ENCODE measurements at regions not wholly inside any gene's neighbourhood (a gene's known extent, or its start where the extent isn't known, plus 50 kb on each side); places are given as distances from the start of the nearest gene placed in this dataset.
A peak's percentile ranks its signal among the peaks of the same experiment; 100 is the strongest.

- H3K27ac ChIP-seq, result no peak overlapping the region
- H3K36me3 ChIP-seq, result no peaks in the 10 kb centered on the region
- DNase-seq (no peak), ATAC-seq (peak; percentile 38 to 49)
- no peaks in the 10 kb centered on the region for H3K9me3 ChIP-seq
- H3K4me1 ChIP-seq, result peaks cover 11% of the 10 kb centered on the region
- no peaks in the 10 kb centered on the region for H3K27me3 ChIP-seq (ENCODE audit: low read depth)
- H3K4me3 ChIP-seq, result no peak overlapping the region
- intact Hi-C loops (cut with DNase I), result no loop called here
- no peak for TF ChIP-seq CTCF (IDR thresholded peaks at IDR 0.05)
Measured at GRCh38 chr5:61666064-61666621, 334.1 kb downstream of the ZSWIM6 start.

DNA sequence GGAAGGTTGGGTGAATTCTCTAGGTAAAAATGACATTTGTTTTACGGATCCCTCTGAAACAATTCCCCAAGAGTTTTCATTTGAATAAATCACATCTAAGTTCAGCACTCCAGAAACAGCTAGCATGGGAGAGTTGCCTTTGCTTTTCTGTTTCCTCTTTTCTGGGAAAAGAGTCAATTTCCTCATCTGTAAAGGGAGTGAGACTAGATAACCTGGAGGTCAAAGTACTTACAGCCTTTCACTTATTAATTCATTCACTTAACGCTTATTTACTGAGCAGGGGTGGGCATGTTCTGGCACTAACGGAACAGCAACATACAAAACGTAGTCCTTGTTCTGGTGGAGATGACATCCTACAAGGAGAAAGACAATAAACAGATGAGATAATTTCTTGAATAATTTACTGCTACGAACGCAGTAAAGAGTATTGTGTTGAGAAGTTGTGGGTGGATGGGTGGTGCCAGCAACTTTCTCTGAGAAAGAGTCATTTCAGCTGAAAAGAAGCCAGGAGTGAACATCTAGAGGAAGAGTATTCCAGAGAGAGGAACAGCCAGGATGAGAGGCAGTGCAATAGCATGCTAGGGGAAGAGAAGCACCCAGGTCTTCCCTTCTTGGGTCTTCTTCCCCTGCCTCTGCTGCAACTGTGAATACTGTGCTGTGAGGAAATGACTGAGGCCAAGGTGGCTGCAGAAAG, 335.6 kb downstream of the ZSWIM6 start:
- Histone ChIP-seq H3K27me3 (ENCODE audit: low read depth) (no peaks in the 10 kb centered on the region), H3K4me3 (no peak overlapping the region), H3K4me1 (peaks cover 11% of the 10 kb centered on the region), H3K27ac (no peak overlapping the region), H3K36me3 (no peaks in the 10 kb centered on the region), H3K9me3 (no peaks in the 10 kb centered on the region)
- intact Hi-C loops (cut with DNase I), result no loop called here
- peak in 1 of 2 donors; percentile 41 for ATAC-seq
- TF ChIP-seq CTCF (IDR thresholded peaks at IDR 0.05), result no peak
- DNase-seq, result no peak

DNA sequence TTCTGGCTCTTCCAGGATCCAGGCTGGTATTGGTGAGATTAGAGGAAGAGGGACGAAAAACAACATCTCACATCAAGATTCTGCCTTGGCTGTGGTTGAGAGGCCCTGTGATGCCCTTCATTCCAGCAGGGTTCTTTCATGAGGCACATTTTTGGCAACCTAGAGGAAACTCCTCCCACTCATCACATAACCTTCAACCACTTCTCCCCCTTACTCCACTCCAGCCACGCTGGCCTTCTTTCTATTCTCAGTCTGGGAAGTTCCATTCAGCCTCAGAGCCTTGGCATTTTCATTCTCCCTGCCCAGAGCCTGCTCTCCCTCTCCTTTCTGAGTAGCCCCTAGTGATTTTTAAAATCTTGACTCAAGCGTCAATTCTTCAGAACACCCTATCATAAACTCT, 337.5 kb downstream of the ZSWIM6 start:
- Histone ChIP-seq H3K36me3 (no peaks in the 10 kb centered on the region), H3K9me3 (no peaks in the 10 kb centered on the region), H3K4me3 (no peak overlapping the region), H3K27me3 (ENCODE audit: low read depth) (no peaks in the 10 kb centered on the region), H3K4me1 (peaks cover 11% of the 10 kb centered on the region), H3K27ac (no peak overlapping the region)
- intact Hi-C loops (cut with DNase I), result no loop called here
- DNase-seq (no peak), ATAC-seq (no peak)
- TF ChIP-seq CTCF (IDR thresholded peaks at IDR 0.05), result no peak

DNA sequence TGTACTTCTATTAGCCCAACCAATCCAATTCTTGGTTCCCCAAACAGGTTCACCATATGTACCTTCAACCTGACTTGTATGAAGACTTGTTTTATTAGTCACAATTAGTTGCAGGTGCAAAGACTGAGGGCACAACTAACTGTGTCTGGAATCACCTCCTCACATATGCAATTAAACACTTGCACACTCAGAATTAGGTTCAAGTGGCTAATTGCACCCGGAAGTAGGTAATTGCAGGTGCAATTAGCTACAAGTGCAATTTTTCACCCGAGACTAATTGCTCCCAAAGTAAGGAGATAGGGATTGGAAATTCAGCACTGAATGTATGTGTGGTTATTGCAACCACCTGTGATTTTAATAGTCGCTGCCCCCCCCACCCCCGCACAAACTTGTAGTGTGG, 338.9 kb downstream of the ZSWIM6 start:
- intact Hi-C loops (cut with DNase I), result no loop called here
- Histone ChIP-seq H3K4me1 (peaks cover 11% of the 10 kb centered on the region), H3K27me3 (ENCODE audit: low read depth) (no peaks in the 10 kb centered on the region), H3K9me3 (no peaks in the 10 kb centered on the region), H3K27ac (no peak overlapping the region), H3K4me3 (no peak overlapping the region), H3K36me3 (no peaks in the 10 kb centered on the region)
- ATAC-seq, result no peak
- TF ChIP-seq CTCF (IDR thresholded peaks at IDR 0.05), result no peak
- DNase-seq, result no peak

- Histone ChIP-seq H3K27me3 (ENCODE audit: low read depth) (no peaks in the 10 kb centered on the region), H3K27ac (no peak overlapping the region), H3K4me1 (no peaks in the 10 kb centered on the region), H3K36me3 (no peaks in the 10 kb centered on the region), H3K4me3 (no peak overlapping the region), H3K9me3 (no peaks in the 10 kb centered on the region)
- no peak for DNase-seq
- intact Hi-C loops (cut with DNase I), result no loop called here
- peak in 1 of 2 donors; percentile 41 for ATAC-seq
- TF ChIP-seq CTCF (IDR thresholded peaks at IDR 0.05), result no peak
Measured at GRCh38 chr5:61673007-61673735, 341.1 kb downstream of the ZSWIM6 start.

Measured in lower lobe of right lung (tissue), 2 donors.